Activated T-cell treated with anti-CD3 and anti-CD28 coated beads, Interleukin-2, amount 50 U/mL, for 24 hours (primary cell): ENCODE measurements at regions not wholly inside any gene's neighbourhood (a gene's known extent, or its start where the extent isn't known, plus 50 kb on each side); places are given as distances from the start of the nearest gene placed in this dataset.
"Not testable (repeated sequence)": the region's sequence is repeated elsewhere in the genome, so short reads cannot be mapped to it uniquely, and the experiment has no call there.

Experiments
- DNase-seq: peaks from one replicate; pipeline ENCODE4 v3.0.0-alpha.2; 2020
- H3K27ac Mint-ChIP-seq: 2 replicates; pipeline ENCODE4 v1.8.0; 2020; ENCODE audit warnings: mild to moderate bottlenecking, mixed read lengths
- H3K27me3 Mint-ChIP-seq: 2 replicates; pipeline ENCODE4 v1.8.0; 2020; ENCODE audit warnings: mixed read lengths
- H3K36me3 Mint-ChIP-seq: 2 replicates; pipeline ENCODE4 v1.8.0; 2020; ENCODE audit warnings: low read depth, mixed read lengths
- H3K4me1 Mint-ChIP-seq: 2 replicates; pipeline ENCODE4 v1.8.0; 2020; ENCODE audit warnings: low read depth, mixed read lengths
- H3K4me3 Mint-ChIP-seq: 2 replicates; pipeline ENCODE4 v1.8.0; 2020; ENCODE audit warnings: mild to moderate bottlenecking, moderate library complexity, mixed read lengths
- H3K9me3 Mint-ChIP-seq: 2 replicates; pipeline ENCODE4 v1.8.0; 2020; ENCODE audit warnings: mixed read lengths

DNA sequence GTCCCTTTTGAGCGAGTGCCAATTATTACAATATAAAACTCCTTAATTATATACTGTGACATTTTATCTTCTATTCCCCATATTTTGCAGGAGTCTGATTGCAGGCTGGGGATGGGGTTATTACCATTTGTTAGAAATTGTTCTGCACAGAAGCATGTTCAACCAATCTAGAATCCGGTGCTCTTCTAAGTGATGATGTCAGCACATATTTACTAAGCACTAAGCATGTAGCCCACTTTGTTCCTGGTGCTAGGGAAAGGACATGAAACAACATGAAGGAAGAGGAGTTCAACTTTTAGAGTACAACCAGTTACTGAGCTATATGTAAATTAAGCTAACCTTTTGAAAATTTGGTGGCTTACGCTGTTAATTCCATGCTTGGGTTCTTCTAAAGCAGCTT lies 52.8 kb upstream of the IL1RAPL2 start:
- Mint-ChIP-seq H3K9me3 (peaks cover 2% of the 10 kb centered on the region), H3K27me3 (peaks cover 10% of the 10 kb centered on the region), H3K4me1 (no peaks in the 10 kb centered on the region), H3K36me3 (no peaks in the 10 kb centered on the region), H3K4me3 (no peak overlapping the region), H3K27ac (no peak overlapping the region)
- DNase-seq = no peak

DNA sequence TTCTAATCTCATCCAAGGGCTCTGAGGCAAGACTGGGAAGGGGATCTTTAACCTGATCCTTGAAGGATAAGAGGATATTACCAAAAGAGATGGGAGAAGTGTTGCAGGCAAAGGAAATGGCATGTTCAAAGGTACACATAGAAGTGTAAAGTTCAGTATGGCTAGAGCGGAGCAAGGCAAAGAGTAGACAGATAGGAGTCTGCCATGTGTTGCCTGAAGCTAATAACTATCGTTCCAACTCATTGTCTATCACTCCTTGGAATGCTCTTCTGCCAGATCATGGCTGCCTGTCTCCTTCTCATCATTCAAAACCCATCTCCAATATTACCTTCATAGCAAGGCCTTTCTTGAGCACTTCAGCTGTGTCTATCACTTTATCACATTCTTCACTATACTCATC lies 55.2 kb upstream of the IL1RAPL2 start:
- no peaks in the 10 kb centered on the region for H3K4me1 Mint-ChIP-seq
- H3K9me3 Mint-ChIP-seq = peaks cover 2% of the 10 kb centered on the region
- peaks cover 13% of the 10 kb centered on the region for H3K27me3 Mint-ChIP-seq
- H3K4me3 Mint-ChIP-seq = no peak overlapping the region
- no peak for DNase-seq
- no peak overlapping the region for H3K27ac Mint-ChIP-seq
- no peaks in the 10 kb centered on the region for H3K36me3 Mint-ChIP-seq

DNA sequence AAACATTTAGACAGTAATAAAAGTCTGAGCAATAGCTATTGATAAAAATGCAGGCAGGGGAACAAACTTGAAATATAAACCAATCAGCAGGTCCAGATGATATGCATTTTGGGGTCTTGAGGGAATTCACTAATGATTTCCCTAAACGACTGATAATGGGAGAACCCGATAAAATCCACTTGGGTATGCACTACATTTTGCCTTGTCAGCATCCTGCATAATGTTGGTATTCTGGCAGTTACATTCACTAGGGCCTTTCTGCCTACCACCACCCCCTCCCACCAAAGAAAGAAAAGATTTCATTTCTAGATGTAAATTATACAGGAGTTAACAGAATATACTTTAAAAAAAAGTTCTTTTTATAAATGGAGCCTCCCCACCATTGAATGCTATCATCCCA lies 63.5 kb upstream of the IL1RAPL2 start:
- no peak overlapping the region for H3K4me3 Mint-ChIP-seq
- DNase-seq = no peak
- no peaks in the 10 kb centered on the region for H3K36me3 Mint-ChIP-seq
- no peaks in the 10 kb centered on the region for H3K9me3 Mint-ChIP-seq
- H3K4me1 Mint-ChIP-seq = no peaks in the 10 kb centered on the region
- H3K27me3 Mint-ChIP-seq = peaks cover 9% of the 10 kb centered on the region
- H3K27ac Mint-ChIP-seq = no peak overlapping the region

DNA sequence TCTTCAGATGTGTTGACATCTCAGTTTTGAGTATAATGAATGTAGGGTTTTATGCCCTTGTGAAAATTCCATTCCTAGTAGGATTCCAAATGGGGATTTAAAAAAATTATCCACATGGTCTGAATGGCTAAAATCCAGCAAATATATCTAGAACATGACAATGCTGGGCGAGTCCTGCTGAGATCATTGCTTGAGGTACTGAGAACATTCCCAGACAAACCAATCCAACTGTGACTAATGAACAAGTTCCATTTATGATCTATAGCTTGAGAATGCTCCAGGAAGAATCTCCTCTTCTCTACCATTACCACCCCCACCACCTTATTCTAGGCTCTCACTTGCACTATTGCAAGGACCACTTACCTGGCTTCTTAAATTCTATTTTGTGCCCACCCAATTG lies 77.2 kb upstream of the IL1RAPL2 start:
- H3K36me3 Mint-ChIP-seq = no peaks in the 10 kb centered on the region
- H3K27ac Mint-ChIP-seq = no peak overlapping the region
- no peak for DNase-seq
- H3K27me3 Mint-ChIP-seq = peaks cover 38% of the 10 kb centered on the region
- H3K4me1 Mint-ChIP-seq = no peaks in the 10 kb centered on the region
- no peaks in the 10 kb centered on the region for H3K9me3 Mint-ChIP-seq
- H3K4me3 Mint-ChIP-seq = no peak overlapping the region

DNA sequence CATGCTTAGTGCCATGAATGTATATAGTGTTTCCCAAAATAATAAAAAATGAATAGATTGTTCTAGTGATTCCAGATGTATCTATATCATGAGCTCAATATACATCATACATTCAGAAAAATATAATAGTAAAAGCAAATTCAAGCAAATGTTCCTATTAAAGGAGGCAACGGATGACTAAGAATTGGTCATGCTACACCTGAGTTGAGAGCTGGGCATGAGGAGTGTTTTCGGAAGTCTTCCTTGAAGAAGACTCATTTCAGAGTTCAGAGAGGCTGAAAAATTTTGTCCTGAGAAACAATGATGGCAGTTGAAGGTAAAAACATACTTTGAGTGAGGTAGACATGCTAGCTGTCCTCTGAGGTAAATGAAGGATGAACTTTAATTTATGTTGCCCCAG lies 79.3 kb upstream of the IL1RAPL2 start:
- H3K4me3 Mint-ChIP-seq = no peak overlapping the region
- H3K27me3 Mint-ChIP-seq = peaks cover 31% of the 10 kb centered on the region
- H3K9me3 Mint-ChIP-seq = no peaks in the 10 kb centered on the region
- H3K4me1 Mint-ChIP-seq = no peaks in the 10 kb centered on the region
- no peaks in the 10 kb centered on the region for H3K36me3 Mint-ChIP-seq
- H3K27ac Mint-ChIP-seq = no peak overlapping the region
- DNase-seq = no peak

DNA sequence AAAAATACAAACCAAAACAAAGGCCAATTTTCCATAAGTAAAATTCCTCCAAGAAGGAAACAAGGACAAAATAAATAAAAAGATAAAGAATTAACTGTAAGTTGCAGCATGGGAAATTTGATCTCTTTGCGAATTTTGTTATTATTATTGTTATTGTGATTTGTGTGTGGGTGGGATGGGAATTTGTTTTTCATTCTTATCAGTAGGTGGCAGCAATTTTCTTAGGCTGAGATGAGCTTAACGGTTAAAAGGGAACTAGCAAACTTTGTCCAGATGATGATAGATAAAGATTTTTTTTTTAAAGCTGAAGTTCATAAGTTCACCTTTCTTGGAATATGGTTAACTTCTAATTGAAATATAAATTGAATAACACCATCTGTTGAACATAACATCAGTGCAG lies 83.2 kb upstream of the IL1RAPL2 start:
- no peak for DNase-seq
- no peak overlapping the region for H3K27ac Mint-ChIP-seq
- no peaks in the 10 kb centered on the region for H3K36me3 Mint-ChIP-seq
- no peaks in the 10 kb centered on the region for H3K9me3 Mint-ChIP-seq
- peaks cover 44% of the 10 kb centered on the region for H3K27me3 Mint-ChIP-seq
- no peak overlapping the region for H3K4me3 Mint-ChIP-seq
- H3K4me1 Mint-ChIP-seq = no peaks in the 10 kb centered on the region

DNA sequence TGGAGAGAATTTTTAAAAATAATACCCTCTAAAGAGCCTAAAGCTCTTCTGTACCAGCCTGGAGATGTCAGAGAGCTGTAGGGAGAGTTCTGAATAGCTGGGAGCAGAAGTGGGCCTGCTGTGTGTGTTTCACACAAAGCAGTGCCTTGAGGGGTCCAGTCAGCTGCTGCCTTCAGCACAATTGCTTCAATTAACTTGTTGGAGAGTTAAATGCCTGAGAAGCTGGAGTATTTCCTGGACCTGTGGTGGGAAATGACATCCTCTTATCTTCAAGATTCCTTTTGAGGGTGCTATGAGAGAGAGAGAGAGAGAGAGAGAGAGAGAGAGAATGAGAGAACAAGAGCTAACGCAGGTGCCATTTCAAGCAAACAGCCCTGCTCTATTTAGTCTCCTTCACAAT lies 96.2 kb upstream of the IL1RAPL2 start:
- H3K4me3 Mint-ChIP-seq = no peak overlapping the region
- no peaks in the 10 kb centered on the region for H3K9me3 Mint-ChIP-seq
- DNase-seq = no peak
- no peaks in the 10 kb centered on the region for H3K4me1 Mint-ChIP-seq
- H3K27me3 Mint-ChIP-seq = peaks cover 39% of the 10 kb centered on the region
- no peak overlapping the region for H3K27ac Mint-ChIP-seq
- no peaks in the 10 kb centered on the region for H3K36me3 Mint-ChIP-seq

DNA sequence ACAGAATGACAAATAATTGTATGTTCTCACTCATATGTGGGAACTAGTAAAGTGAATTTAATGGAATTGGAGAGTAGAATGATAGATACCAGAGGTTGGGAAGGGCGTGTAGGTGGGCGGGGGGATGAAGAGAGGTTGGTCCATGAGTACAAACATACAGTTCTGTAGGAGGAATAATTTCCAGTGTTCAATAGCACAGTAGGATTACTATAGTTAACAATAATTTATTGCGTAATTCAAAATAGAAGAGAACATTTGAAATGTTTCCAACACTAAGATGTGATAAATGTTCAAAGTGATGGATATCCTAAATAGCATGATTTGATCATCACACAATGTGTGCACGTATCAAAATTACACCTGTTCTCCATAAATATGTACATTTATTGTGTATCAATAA lies 106.2 kb upstream of the IL1RAPL2 start:
- DNase-seq = no peak
- peaks cover 2% of the 10 kb centered on the region for H3K9me3 Mint-ChIP-seq
- no peak overlapping the region for H3K4me3 Mint-ChIP-seq
- no peaks in the 10 kb centered on the region for H3K4me1 Mint-ChIP-seq
- no peaks in the 10 kb centered on the region for H3K36me3 Mint-ChIP-seq
- peaks cover 3% of the 10 kb centered on the region for H3K27me3 Mint-ChIP-seq
- no peak overlapping the region for H3K27ac Mint-ChIP-seq

DNA sequence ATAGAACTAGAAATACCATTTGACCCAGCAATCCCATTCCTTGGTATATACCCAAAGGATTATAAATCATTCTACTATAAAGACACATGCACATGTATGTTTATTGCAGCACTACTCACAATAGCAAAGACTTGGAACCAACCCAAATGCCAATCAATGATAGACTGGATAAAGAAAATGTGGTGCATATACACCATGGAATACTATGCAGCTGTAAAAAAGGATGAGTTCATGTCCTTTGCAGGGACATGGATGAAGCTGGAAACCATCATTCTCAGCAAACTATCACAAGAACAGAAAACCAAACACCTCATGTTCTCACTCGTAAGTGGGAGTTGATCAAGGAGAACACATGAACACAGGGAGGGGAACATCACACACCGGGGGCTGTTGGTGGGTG lies 108.9 kb upstream of the IL1RAPL2 start:
- not testable (repeated sequence) for H3K27me3 Mint-ChIP-seq, H3K4me1 Mint-ChIP-seq, H3K27ac Mint-ChIP-seq

DNA sequence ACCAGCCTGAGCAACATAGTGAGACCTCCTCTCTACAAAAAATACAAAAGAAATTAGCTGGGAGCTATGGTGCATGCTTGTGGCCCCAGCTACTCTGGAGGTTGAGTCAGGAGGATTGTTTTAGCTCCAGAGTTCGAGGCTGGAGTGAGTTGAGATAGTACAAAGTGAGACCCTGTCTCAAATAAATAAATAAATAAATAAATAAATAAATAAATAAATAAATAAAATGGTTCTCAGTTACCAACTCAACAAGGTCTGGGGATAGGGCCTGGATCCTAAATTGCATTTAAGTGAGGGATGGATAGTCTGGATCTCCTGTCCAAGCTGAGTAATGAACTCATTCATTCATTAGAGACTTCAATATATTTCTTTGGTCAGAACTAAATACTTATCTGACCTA lies 115.7 kb upstream of the IL1RAPL2 start:
- H3K4me3 Mint-ChIP-seq = no peak overlapping the region
- DNase-seq = no peak
- H3K9me3 Mint-ChIP-seq = no peaks in the 10 kb centered on the region
- H3K36me3 Mint-ChIP-seq = no peaks in the 10 kb centered on the region
- no peak overlapping the region for H3K27ac Mint-ChIP-seq
- H3K4me1 Mint-ChIP-seq = no peaks in the 10 kb centered on the region
- peaks cover 12% of the 10 kb centered on the region for H3K27me3 Mint-ChIP-seq

More for the DNA sequence above, 108.9 kb upstream of the IL1RAPL2 start:
- not testable (repeated sequence) for DNase-seq, H3K9me3 Mint-ChIP-seq, H3K36me3 Mint-ChIP-seq, H3K4me3 Mint-ChIP-seq

DNA sequence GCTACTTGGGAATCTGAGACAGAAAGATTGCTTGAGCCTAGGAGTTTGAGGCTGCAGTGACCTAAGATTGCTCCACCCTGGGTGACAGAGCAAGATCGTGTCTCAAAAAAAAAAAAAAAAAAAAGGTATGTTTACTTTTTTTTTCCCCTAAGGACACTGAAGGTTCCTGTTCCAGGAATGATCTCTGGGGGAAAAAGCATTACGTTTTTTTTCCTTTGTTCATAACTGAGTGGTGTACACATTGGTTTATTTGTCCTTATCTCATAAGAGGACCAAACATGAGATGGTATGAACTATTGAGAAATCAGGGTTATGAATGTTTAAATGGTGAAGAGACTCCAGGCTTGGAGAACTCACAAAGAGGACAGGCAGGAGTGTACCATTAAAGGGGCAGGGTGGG lies 120.4 kb upstream of the IL1RAPL2 start:
- H3K4me3 Mint-ChIP-seq = no peak overlapping the region
- no peaks in the 10 kb centered on the region for H3K36me3 Mint-ChIP-seq
- no peak overlapping the region for H3K27ac Mint-ChIP-seq
- no peaks in the 10 kb centered on the region for H3K9me3 Mint-ChIP-seq
- H3K27me3 Mint-ChIP-seq = peaks cover 12% of the 10 kb centered on the region
- DNase-seq = no peak
- no peaks in the 10 kb centered on the region for H3K4me1 Mint-ChIP-seq

DNA sequence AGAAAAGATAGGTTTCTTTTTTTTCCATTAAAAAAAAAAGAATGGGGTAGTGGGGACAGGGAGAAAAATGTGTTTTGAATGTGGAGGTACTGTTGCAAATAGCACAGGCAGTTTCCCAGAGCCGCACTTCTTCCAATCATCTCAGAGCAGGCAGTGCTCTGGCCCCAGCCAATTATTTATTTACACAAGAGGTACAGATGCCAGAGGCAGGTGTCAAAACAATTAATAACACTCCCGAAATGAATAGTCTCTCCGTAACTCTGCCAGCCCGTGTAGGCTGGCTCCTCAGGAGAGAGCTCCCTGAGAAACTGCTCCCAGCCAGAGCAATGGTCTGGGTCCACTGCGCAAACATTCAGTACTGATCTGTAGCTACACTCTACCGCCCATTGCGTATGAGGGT lies 130.8 kb upstream of the IL1RAPL2 start:
- peaks cover 39% of the 10 kb centered on the region for H3K27me3 Mint-ChIP-seq
- no peaks in the 10 kb centered on the region for H3K4me1 Mint-ChIP-seq
- DNase-seq = no peak
- H3K4me3 Mint-ChIP-seq = no peak overlapping the region
- no peaks in the 10 kb centered on the region for H3K9me3 Mint-ChIP-seq
- H3K27ac Mint-ChIP-seq = no peak overlapping the region
- H3K36me3 Mint-ChIP-seq = no peaks in the 10 kb centered on the region

DNA sequence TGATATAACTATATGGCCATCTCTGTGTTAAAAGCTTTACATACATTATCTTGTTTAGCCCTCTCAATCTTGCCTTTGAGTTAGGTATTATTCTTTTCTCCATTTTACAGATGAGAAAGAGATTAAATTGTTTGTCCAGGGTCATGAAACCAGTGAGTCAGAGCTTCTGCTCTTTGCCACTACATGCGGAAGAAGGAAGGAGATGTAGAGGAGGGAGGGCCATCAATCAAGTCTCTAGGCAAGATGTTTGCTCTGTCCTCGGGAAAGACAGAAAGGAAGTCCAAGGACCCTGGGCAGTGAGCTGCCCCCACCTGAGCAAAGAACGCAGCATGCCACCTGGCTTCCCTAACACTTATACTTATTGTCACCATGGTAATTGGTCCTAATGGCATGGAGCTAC lies 133.7 kb upstream of the IL1RAPL2 start:
- Mint-ChIP-seq H3K4me1 (no peaks in the 10 kb centered on the region), H3K27me3 (peaks cover 41% of the 10 kb centered on the region), H3K36me3 (no peaks in the 10 kb centered on the region), H3K9me3 (no peaks in the 10 kb centered on the region), H3K4me3 (no peak overlapping the region), H3K27ac (no peak overlapping the region)
- DNase-seq = no peak

DNA sequence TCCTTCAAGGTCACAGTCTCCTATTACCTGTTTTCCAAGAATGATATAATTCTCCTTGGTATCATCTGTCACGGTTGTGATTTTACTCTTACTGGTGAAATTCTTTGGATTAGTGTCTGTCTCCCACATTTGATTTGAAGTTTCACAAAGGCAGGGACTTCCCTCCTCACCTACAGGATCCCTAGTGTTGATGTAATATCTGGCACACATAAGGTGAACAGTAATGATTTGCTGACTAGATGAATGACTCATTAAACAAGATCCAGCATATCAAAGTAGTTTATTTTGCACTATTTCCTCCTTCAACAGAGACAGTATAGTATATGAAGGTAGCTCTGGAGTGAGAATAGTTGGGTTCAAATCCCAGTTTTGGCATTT lies 135.3 kb upstream of the IL1RAPL2 start:
- Mint-ChIP-seq H3K4me1 (no peaks in the 10 kb centered on the region), H3K27me3 (peaks cover 41% of the 10 kb centered on the region), H3K36me3 (no peaks in the 10 kb centered on the region), H3K27ac (no peak overlapping the region), H3K4me3 (no peak overlapping the region), H3K9me3 (no peaks in the 10 kb centered on the region)
- no peak for DNase-seq

DNA sequence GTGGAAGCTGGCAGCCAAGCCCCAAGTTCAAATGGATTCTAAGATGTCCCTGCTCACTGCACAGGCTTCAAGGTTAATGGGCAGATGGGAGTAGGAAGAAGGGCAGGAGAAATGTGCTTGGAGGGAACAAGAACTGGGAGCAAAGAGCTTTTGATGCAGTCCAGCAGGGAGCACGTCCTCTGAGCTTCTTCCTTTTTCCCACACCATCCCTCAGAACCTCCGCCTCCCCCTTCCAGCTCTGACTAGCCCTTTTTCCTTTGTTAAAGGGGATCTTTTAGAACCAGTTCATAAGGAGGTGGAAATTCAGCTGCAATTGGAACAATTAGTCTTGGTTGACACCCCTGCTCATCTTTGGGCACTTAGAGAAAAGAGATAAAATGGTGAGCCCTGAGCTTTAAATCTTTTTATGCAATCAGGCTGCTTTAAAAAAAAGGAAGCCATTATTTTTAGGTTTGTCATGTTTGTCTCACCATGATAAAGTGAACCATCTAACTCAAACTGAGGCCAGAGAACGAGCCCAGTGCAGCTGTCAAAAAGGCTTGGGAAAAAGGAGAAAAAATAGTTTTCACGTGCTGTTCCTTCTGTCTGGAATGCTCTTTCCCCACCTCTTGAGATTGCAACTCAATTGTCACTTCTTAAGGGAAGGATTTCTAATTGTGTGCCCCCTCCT lies 135.8 kb upstream of the IL1RAPL2 start:
- Mint-ChIP-seq H3K9me3 (no peaks in the 10 kb centered on the region), H3K36me3 (no peaks in the 10 kb centered on the region)

DNA sequence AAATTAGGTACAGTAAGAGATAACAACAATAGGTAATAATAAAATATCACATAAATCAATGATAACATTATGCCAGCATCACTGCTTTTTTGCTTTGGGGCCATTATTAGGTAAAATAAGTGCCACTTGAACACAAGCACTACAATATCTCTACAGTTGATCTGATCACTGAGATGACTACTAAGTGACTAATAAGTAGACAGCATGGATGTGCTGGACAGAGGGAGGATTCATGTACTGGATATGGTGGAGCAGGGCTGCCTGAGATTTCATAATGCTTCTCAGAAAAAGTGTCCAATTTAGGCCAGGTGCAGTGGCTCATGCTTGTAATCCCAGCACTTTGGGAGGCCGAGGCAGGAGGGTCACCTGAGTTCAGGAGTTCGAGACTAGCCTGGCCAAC lies 137.8 kb upstream of the IL1RAPL2 start:
- Mint-ChIP-seq H3K9me3 (no peaks in the 10 kb centered on the region), H3K4me1 (no peaks in the 10 kb centered on the region), H3K27ac (no peak overlapping the region), H3K4me3 (no peak overlapping the region), H3K27me3 (peaks cover 37% of the 10 kb centered on the region), H3K36me3 (no peaks in the 10 kb centered on the region)
- DNase-seq = no peak

More for the DNA sequence above, 135.8 kb upstream of the IL1RAPL2 start:
- DNase-seq = no peak
- H3K27ac Mint-ChIP-seq = no peak overlapping the region
- H3K4me3 Mint-ChIP-seq = no peak overlapping the region
- peaks cover 44% of the 10 kb centered on the region for H3K27me3 Mint-ChIP-seq
- H3K4me1 Mint-ChIP-seq = no peaks in the 10 kb centered on the region
